ENCODE measurements at regions not wholly inside any gene's neighbourhood (a gene's known extent, or its start where the extent isn't known, plus 50 kb on each side); places are given as distances from the start of the nearest gene placed in this dataset.

- no peak for DNase-seq (ENCODE audit: low spot score)
These were observed 134.5 kb downstream of the PAX1 start for GRCh38 chr20:21839982-21840381.

- no peak for DNase-seq (ENCODE audit: low spot score)
These were observed 130.9 kb downstream of the PAX1 start for GRCh38 chr20:21836346-21836745.

- no peak for DNase-seq (ENCODE audit: low spot score)
These were observed 129.6 kb downstream of the PAX1 start for GRCh38 chr20:21835042-21835441.

- DNase-seq (ENCODE audit: low spot score), result no peak
These were observed 127.2 kb downstream of the PAX1 start for GRCh38 chr20:21832442-21833385.

- DNase-seq (ENCODE audit: low spot score), result no peak
These were observed 121.5 kb downstream of the PAX1 start for GRCh38 chr20:21826976-21827375.

GRCh38 chr20:21821358-21821757 is 115.9 kb downstream of the PAX1 start:
- DNase-seq (ENCODE audit: low spot score), result no peak

- no peak for DNase-seq (ENCODE audit: low spot score)
These were observed 115.2 kb downstream of the PAX1 start for GRCh38 chr20:21820688-21821087.

GRCh38 chr20:21820045-21820444 is 114.6 kb downstream of the PAX1 start:
- DNase-seq (ENCODE audit: low spot score), result no peak

GRCh38 chr20:21812379-21812778 is 106.9 kb downstream of the PAX1 start:
- DNase-seq (ENCODE audit: low spot score), result no peak

- no peak for DNase-seq (ENCODE audit: low spot score)
These were observed 104.6 kb downstream of the PAX1 start for GRCh38 chr20:21809961-21810523.

- DNase-seq (ENCODE audit: low spot score), result peak; percentile 28
These were observed 103.6 kb downstream of the PAX1 start for GRCh38 chr20:21808863-21809664.

- DNase-seq (ENCODE audit: low spot score), result no peak
These were observed 102.7 kb downstream of the PAX1 start for GRCh38 chr20:21808139-21808538.

- no peak for DNase-seq (ENCODE audit: low spot score)
These were observed 99.3 kb downstream of the PAX1 start for GRCh38 chr20:21804802-21805201.

GRCh38 chr20:21801193-21801592 is 95.7 kb downstream of the PAX1 start:
- DNase-seq (ENCODE audit: low spot score), result no peak

GRCh38 chr20:21798384-21798783 is 92.9 kb downstream of the PAX1 start:
- no peak for DNase-seq (ENCODE audit: low spot score)

GRCh38 chr20:21796059-21796458 is 90.6 kb downstream of the PAX1 start:
- no peak for DNase-seq (ENCODE audit: low spot score)

- no peak for DNase-seq (ENCODE audit: low spot score)
These were observed 82.6 kb downstream of the PAX1 start for GRCh38 chr20:21788082-21788481.

GRCh38 chr20:21781446-21782075 is 76.1 kb downstream of the PAX1 start:
- no peak for DNase-seq (ENCODE audit: low spot score)

- DNase-seq (ENCODE audit: low spot score), result no peak
These were observed 75.1 kb downstream of the PAX1 start for GRCh38 chr20:21780528-21780927.

All from LoVo (cell line).